ENCODE measurements at regions not wholly inside any gene's neighbourhood (a gene's known extent, or its start where the extent isn't known, plus 50 kb on each side); places are given as distances from the start of the nearest gene placed in this dataset.

DNA sequence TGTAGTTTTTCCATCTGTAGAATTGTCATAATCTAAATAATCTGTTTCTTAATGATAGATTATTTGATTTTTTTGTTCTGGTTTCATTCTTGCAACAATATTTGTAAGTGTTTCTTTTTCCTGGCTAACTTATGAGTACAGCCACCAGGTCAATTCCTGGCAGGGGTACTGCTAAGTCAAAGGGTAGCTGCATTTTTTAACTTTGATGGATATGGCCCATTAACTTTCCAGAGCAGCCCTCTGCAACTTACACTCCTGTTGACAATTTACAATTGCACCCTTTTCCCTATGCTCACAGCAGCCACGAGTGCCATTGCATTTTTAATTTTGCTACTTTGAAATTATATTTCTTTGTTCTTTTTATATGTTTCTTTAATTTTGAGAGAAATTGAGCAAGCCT, 209.3 kb upstream of the CST7 start:
- DNase-seq, result no peak

- DNase-seq, result no peak
Observed at GRCh38 chr20:24741493-24742072, 207.5 kb upstream of the CST7 start.

- DNase-seq, result no peak
Observed at GRCh38 chr20:24742436-24742835, 206.6 kb upstream of the CST7 start.

DNA sequence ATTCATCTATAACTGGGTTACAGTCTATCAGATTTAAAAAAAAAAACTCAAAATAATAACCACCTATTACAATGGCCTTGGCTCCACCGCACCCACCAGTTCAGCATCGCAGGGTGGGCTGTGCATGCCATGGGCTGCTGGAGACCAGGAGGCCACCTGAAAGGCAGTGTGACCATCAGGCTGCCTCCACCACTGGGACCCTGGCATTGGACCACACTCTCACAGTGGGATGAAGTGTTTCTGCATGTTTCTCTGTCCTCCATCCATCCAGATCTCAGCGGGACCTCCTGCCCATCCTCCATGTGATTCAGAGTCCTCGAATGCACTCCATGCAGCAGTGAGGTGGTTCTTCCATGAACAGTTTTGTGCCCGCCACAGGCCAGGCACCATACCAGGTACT, 206.1 kb upstream of the CST7 start:
- DNase-seq, result no peak

- no peak for DNase-seq
Observed at GRCh38 chr20:24743641-24744040, 205.4 kb upstream of the CST7 start.

GRCh38 chr20:24744747-24745146, 204.3 kb upstream of the CST7 start:
- no peak for DNase-seq

DNA sequence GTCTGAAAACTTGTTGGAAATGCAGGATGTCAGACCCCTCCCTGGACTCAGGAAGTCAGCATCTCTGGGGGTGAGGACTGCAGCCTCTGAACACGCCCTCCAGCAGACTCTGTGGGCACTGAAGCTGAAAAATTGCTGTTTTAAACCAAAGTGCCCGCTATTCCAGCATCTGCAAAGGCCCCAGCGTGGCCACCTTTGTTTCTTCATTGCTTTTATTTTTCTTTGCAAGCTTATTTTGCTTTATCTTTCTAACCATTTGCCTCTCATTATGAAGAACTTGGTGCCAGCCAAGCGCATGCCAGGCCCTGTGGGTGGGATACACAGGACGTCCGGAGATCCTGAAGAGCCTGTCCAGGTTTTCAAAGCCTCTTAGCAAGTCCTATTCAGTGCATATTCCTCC, 203.9 kb upstream of the CST7 start:
- no peak for DNase-seq

GRCh38 chr20:24745617-24746350, 203.3 kb upstream of the CST7 start:
- DNase-seq, result peak; percentile 63

DNA sequence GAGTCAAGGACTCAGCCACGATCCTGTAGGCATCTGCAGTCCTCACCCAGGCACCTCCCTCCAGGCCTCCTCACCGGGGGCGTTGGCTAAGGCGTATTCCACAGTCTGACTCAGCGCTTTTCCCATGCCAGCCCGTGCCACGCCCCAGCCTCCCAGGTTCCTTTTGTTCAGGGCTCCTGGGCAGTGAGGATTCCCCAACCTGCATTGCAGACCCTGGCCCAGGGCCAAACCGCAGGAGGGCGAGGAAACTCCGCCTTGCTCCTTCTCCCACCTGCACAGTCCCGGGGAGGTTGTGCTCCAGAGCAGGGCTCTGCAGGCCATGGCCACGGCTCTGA, 202.8 kb upstream of the CST7 start:
- DNase-seq, result no peak

- peak; percentile 77 for DNase-seq
Observed at GRCh38 chr20:24747010-24747712, 201.9 kb upstream of the CST7 start.

GRCh38 chr20:24747881-24748595, 201.0 kb upstream of the CST7 start:
- no peak for DNase-seq

GRCh38 chr20:24751551-24751950, 197.5 kb upstream of the CST7 start:
- DNase-seq, result no peak

- DNase-seq, result no peak
Observed at GRCh38 chr20:24752612-24753011, 196.5 kb upstream of the CST7 start.

GRCh38 chr20:24753130-24753529, 195.9 kb upstream of the CST7 start:
- DNase-seq, result no peak

GRCh38 chr20:24754691-24755090, 194.4 kb upstream of the CST7 start:
- no peak for DNase-seq

- DNase-seq, result no peak
Observed at GRCh38 chr20:24755411-24755922, 193.6 kb upstream of the CST7 start.

- no peak for DNase-seq
Observed at GRCh38 chr20:24756292-24757025, 192.6 kb upstream of the CST7 start.

DNA sequence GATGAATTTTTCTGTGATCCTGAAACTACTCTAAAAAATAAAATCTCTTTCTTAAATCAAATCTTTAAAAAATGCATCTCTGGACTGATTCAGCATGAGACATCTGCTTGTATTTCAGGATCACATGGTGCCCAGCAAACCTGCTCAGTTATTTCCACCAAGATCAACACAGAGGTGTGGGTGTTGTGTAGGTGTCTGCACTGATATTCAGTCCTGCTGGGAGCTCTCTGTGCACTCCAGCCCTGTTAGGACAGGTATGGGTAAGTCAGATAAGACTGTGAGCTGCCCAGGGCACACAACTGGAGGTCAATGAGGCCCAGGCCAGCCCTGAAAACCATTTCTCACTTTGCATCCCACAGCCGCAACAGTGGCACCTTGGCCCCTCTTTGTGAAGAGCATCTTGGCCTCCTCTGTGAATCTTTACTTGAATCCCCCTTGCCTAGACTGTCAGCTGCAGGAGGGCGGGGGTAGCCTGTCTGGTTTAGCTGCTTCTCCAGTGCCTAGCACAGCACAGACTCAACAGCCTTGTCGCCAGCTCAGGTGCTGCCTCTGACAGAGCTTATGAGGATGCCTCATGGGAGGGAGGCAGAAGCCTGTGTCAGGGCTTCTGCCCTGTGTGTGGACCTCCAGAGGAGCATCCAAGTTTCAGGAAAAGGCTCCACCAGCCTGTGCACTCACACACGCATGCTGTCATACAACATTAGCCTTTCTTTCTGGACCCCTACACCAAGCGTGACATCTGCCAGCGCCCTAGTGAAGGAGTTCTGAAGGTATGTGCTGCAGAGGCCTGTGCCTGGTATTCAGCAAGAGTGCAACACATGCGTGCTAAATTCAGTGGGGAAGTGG, 187.6 kb upstream of the CST7 start:
- no peak for DNase-seq

DNA sequence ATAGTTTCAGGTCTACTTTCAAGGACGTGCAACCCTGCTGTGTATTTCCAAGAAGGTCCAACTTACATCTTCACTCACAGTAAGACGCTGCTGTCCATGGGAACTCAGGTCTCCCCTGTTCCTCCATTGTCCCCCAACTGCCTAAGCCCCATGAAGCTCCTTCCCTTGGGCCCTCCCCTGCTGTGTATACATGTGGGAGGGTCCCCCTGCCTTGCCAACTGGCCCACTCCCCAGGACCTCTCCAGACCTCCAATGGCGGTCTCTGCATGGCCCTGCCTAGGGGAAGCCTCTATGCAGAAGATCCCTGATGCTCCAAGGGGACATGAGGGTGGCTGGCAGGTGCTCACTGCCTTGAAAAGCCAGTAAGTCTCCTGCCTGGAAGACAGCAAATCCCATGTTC, 186.7 kb upstream of the CST7 start:
- no peak for DNase-seq

DNA sequence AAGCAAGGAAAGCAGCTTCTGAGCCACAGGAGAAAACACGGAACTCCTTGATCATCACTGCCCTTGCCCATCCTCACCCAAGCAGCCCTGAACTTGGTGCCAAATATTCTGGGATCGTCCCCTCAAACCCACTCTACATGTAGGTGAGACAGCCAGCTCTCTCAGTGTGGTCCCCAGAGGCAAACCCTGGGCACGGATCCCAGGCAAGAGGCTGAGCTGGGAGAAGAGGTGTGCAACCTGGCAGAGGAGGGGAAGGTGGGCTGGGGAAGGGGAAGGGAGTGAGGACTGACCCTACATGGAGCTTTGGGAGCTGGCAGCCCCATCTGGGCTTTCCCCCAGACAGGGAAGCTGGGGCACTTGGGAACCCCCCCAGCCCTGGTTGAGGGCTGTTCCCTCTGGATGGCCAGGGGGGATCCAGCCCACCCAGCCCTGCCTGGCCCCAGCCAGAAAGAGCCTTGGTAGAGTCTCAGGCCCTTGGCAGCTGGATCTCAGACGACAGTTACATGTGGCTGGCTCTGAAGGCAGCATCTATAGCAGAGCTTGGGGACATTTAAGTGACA, 186.2 kb upstream of the CST7 start:
- no peak for DNase-seq

GRCh38 chr20:24763386-24764026, 185.6 kb upstream of the CST7 start:
- no peak for DNase-seq

All from eye (tissue), 1 donor.